ENCODE measurements at regions not wholly inside any gene's neighbourhood (a gene's known extent, or its start where the extent isn't known, plus 50 kb on each side); places are given as distances from the start of the nearest gene placed in this dataset.

GRCh38 chr4:84091266-84091665 lies 407.8 kb downstream of the NKX6-1 start:
- no peak for TF ChIP-seq CTCF (IDR thresholded peaks at IDR 0.05)
- TF ChIP-seq EP300 (IDR thresholded peaks at IDR 0.05) = no peak
